NCI-H526 treated with DMSO at 0.1 percent for 48 hours (cell line): ENCODE measurements at regions not wholly inside any gene's neighbourhood (a gene's known extent, or its start where the extent isn't known, plus 50 kb on each side); places are given as distances from the start of the nearest gene placed in this dataset.

Source experiments
- DNase-seq: peaks from one replicate; lab custom pipeline; 2025; lab: John Stamatoyannopoulos, UW

GRCh38 chr12:124443931-124444712 is 123.3 kb downstream of the NCOR2 start:
- DNase-seq: peak; percentile 31

GRCh38 chr12:124442772-124443445 is 124.5 kb downstream of the NCOR2 start:
- DNase-seq: no peak

GRCh38 chr12:124442281-124442680 is 125.1 kb downstream of the NCOR2 start:
- DNase-seq: no peak

GRCh38 chr12:124441443-124442194 is 125.8 kb downstream of the NCOR2 start:
- no peak for DNase-seq

- DNase-seq: no peak
Measured at GRCh38 chr12:124440841-124441381, 126.5 kb downstream of the NCOR2 start.

- no peak for DNase-seq
Measured at GRCh38 chr12:124440031-124440626, 127.3 kb downstream of the NCOR2 start.

- DNase-seq: no peak
Measured at GRCh38 chr12:124438437-124439056, 128.9 kb downstream of the NCOR2 start.

- no peak for DNase-seq
Measured at GRCh38 chr12:124437617-124438436, 129.6 kb downstream of the NCOR2 start.

GRCh38 chr12:124437121-124437520 is 130.3 kb downstream of the NCOR2 start:
- no peak for DNase-seq

GRCh38 chr12:124436366-124436765 is 131.0 kb downstream of the NCOR2 start:
- no peak for DNase-seq

- no peak for DNase-seq
Measured at GRCh38 chr12:124435806-124436345, 131.5 kb downstream of the NCOR2 start.

GRCh38 chr12:124434951-124435805 is 132.2 kb downstream of the NCOR2 start:
- no peak for DNase-seq

GRCh38 chr12:124434354-124434753 is 133.1 kb downstream of the NCOR2 start:
- no peak for DNase-seq

GRCh38 chr12:124433879-124434278 is 133.5 kb downstream of the NCOR2 start:
- no peak for DNase-seq

- DNase-seq: no peak
Measured at GRCh38 chr12:124433147-124433874, 134.1 kb downstream of the NCOR2 start.

GRCh38 chr12:124432376-124432775 is 135.0 kb downstream of the NCOR2 start:
- DNase-seq: no peak

- DNase-seq: no peak
Measured at GRCh38 chr12:124431971-124432370, 135.4 kb downstream of the NCOR2 start.

- DNase-seq: no peak
Measured at GRCh38 chr12:124430491-124430890, 135.6 kb downstream of the RFLNA start.

- no peak for DNase-seq
Measured at GRCh38 chr12:124429535-124429934, 134.6 kb downstream of the RFLNA start.
